ENCODE measurements at regions not wholly inside any gene's neighbourhood (a gene's known extent, or its start where the extent isn't known, plus 50 kb on each side); places are given as distances from the start of the nearest gene placed in this dataset.

GRCh38 chr3:164732166-164732565 is 346.1 kb downstream of the SI start:
- no peak for TF ChIP-seq NFE2L2 (conservative IDR thresholded peaks at IDR 0.05; ENCODE audit: low read length)
- no peak for TF ChIP-seq CTCF (IDR thresholded peaks at IDR 0.05)
- no peak for TF ChIP-seq POLR2A (IDR thresholded peaks at IDR 0.05; ENCODE audit: low read length)
- no peak for TF ChIP-seq RAD21 (conservative IDR thresholded peaks at IDR 0.05 in 1 of 2, IDR thresholded peaks at IDR 0.05 in 1 of 2)

Measured in A549 (cell line).